ENCODE measurements at regions not wholly inside any gene's neighbourhood (a gene's known extent, or its start where the extent isn't known, plus 50 kb on each side); places are given as distances from the start of the nearest gene placed in this dataset.

- in situ Hi-C loops (cut with HindIII; ENCODE audit: low sequenced_read_pairs) = no loop called here
These were observed 125.7 kb downstream of the MRM1 start for GRCh38 chr17:36727052-36727451.

GRCh38 chr17:36727577-36727976 is 126.2 kb downstream of the MRM1 start:
- in situ Hi-C loops (cut with HindIII; ENCODE audit: low sequenced_read_pairs) = no loop called here

- in situ Hi-C loops (cut with HindIII; ENCODE audit: low sequenced_read_pairs) = no loop called here
These were observed 126.9 kb downstream of the MRM1 start for GRCh38 chr17:36728030-36728991.

GRCh38 chr17:36730095-36730808 is 128.9 kb downstream of the MRM1 start:
- in situ Hi-C loops (cut with HindIII; ENCODE audit: low sequenced_read_pairs) = no loop called here

GRCh38 chr17:36730857-36731490 is 129.6 kb downstream of the MRM1 start:
- in situ Hi-C loops (cut with HindIII; ENCODE audit: low sequenced_read_pairs) = no loop called here

GRCh38 chr17:36731811-36732210 is 130.4 kb downstream of the MRM1 start:
- in situ Hi-C loops (cut with HindIII; ENCODE audit: low sequenced_read_pairs) = no loop called here

- in situ Hi-C loops (cut with HindIII; ENCODE audit: low sequenced_read_pairs) = no loop called here
These were observed 131.0 kb downstream of the MRM1 start for GRCh38 chr17:36732351-36732750.

GRCh38 chr17:36736201-36737156 is 135.1 kb downstream of the MRM1 start:
- in situ Hi-C loops (cut with HindIII; ENCODE audit: low sequenced_read_pairs) = no loop called here

GRCh38 chr17:36739208-36739607 is 137.8 kb downstream of the MRM1 start:
- in situ Hi-C loops (cut with HindIII; ENCODE audit: low sequenced_read_pairs) = no loop called here

GRCh38 chr17:36740157-36740556 is 138.8 kb downstream of the MRM1 start:
- in situ Hi-C loops (cut with HindIII; ENCODE audit: low sequenced_read_pairs) = no loop called here

- in situ Hi-C loops (cut with HindIII; ENCODE audit: low sequenced_read_pairs) = no loop called here
These were observed 139.9 kb downstream of the MRM1 start for GRCh38 chr17:36741019-36741902.

GRCh38 chr17:36742267-36743000 is 141.1 kb downstream of the MRM1 start:
- in situ Hi-C loops (cut with HindIII; ENCODE audit: low sequenced_read_pairs) = no loop called here

- in situ Hi-C loops (cut with HindIII; ENCODE audit: low sequenced_read_pairs) = no loop called here
These were observed 141.7 kb downstream of the MRM1 start for GRCh38 chr17:36743130-36743529.

- in situ Hi-C loops (cut with HindIII; ENCODE audit: low sequenced_read_pairs) = no loop called here
These were observed 145.1 kb downstream of the MRM1 start for GRCh38 chr17:36746381-36747053.

- in situ Hi-C loops (cut with HindIII; ENCODE audit: low sequenced_read_pairs) = no loop called here
These were observed 146.5 kb downstream of the MRM1 start for GRCh38 chr17:36747861-36748260.

GRCh38 chr17:36748272-36748671 is 146.9 kb downstream of the MRM1 start:
- in situ Hi-C loops (cut with HindIII; ENCODE audit: low sequenced_read_pairs) = no loop called here

GRCh38 chr17:36749493-36749892 is 148.1 kb downstream of the MRM1 start:
- in situ Hi-C loops (cut with HindIII; ENCODE audit: low sequenced_read_pairs) = no loop called here

- in situ Hi-C loops (cut with HindIII; ENCODE audit: low sequenced_read_pairs) = loop anchor here (5.0 kb wide), 1 partner anchor 72 kb away; no protein-coding TSS in a partner anchor
These were observed 149.0 kb downstream of the MRM1 start for GRCh38 chr17:36750316-36750885.

Measured in DLD1 (cell line).